Left ventricle myocardium inferior (tissue), 1 donor: ENCODE measurements at regions not wholly inside any gene's neighbourhood (a gene's known extent, or its start where the extent isn't known, plus 50 kb on each side); places are given as distances from the start of the nearest gene placed in this dataset.
"Not testable (repeated sequence)": the region's sequence is repeated elsewhere in the genome, so short reads cannot be mapped to it uniquely, and the experiment has no call there.

Experiments
- DNase-seq: peaks from one replicate; pipeline ENCODE4 v3.0.0-alpha.2; 2020
- H3K27ac ChIP-seq: fragments of 200-600 bp; replicated peaks from 2 replicates; pipeline ENCODE4 v1.8.0; 2021
- H3K27me3 ChIP-seq: fragments of 200-600 bp; 2 replicates; pipeline ENCODE4 v1.8.0; 2021; ENCODE audit warnings: low read depth
- H3K36me3 ChIP-seq: fragments of 200-600 bp; 2 replicates; pipeline ENCODE4 v1.8.0; 2021
- H3K4me1 ChIP-seq: fragments of 200-600 bp; 2 replicates; pipeline ENCODE4 v1.8.0; 2021
- H3K4me3 ChIP-seq: fragments of 200-600 bp; 2 replicates; pipeline ENCODE4 v1.8.0; 2021; ENCODE audit warnings: mild to moderate bottlenecking, moderate library complexity
- H3K9me3 ChIP-seq: fragments of 200-600 bp; replicated peaks from 2 replicates; pipeline ENCODE4 v1.8.0; 2021
- CTCF ChIP-seq: fragments of 200-600 bp; IDR thresholded peaks from 2 replicates; pipeline ENCODE4 v1.8.0; 2021; ENCODE audit warnings: antibody characterized with exemption, mild to moderate bottlenecking, borderline replicate concordance
- intact Hi-C: fragments of 100-400 bp; cut with micrococcal nuclease; formaldehyde crosslinking; loops from one replicate; pipeline ENCODE4 v1.11.0; 2022
- donor health status: DM: no; HTN: yes; CAD: no; lungs with severe emphysema.

GRCh38 chr11:48902153-48902450, 81.6 kb downstream of the TRIM51G start:
- H3K4me3 ChIP-seq, H3K36me3 ChIP-seq, H3K4me1 ChIP-seq, DNase-seq, H3K27me3 ChIP-seq, H3K9me3 ChIP-seq, H3K27ac ChIP-seq, intact Hi-C loops: not testable (repeated sequence)

- H3K27ac ChIP-seq, DNase-seq, intact Hi-C loops, H3K9me3 ChIP-seq, H3K36me3 ChIP-seq, H3K4me3 ChIP-seq, H3K4me1 ChIP-seq, H3K27me3 ChIP-seq: not testable (repeated sequence)
These were observed 82.1 kb downstream of the TRIM51G start for GRCh38 chr11:48901381-48902152.

DNA sequence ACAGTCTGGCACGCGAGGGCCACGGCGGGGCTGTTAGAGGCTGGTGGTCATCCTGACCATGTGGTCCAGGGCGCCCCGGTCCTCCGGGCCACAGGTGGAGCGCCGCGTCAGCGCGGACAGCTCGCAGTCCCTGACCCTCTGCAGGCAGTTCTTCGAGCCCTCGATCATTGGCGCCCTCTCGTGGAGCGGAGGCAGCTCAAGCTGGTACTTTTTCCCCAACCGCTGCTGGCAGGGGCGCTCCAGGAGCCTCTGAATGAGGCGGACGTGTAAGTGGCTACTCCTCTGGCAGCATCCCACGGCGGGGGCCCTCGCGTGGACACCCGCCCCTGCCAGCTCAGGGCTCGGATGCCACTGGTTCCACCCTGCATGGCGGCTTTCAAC, 82.9 kb downstream of the TRIM51G start:
- H3K27me3 ChIP-seq, H3K4me1 ChIP-seq, intact Hi-C loops, H3K36me3 ChIP-seq, H3K9me3 ChIP-seq, H3K4me3 ChIP-seq, H3K27ac ChIP-seq: not testable (repeated sequence)
- DNase-seq: peak; percentile 5

- Histone ChIP-seq H3K36me3 (no peaks in the 10 kb centered on the region), H3K27ac (no peak overlapping the region), H3K4me3 (no peak overlapping the region), H3K27me3 (no peaks in the 10 kb centered on the region), H3K4me1 (no peaks in the 10 kb centered on the region), H3K9me3 (no peaks in the 10 kb centered on the region)
- DNase-seq: peak; percentile 9
- intact Hi-C loops: no loop called here
- TF ChIP-seq CTCF: no peak
These were observed 83.4 kb downstream of the TRIM51G start for GRCh38 chr11:48900131-48900800.

GRCh38 chr11:48880021-48880441, 103.7 kb downstream of the TRIM51G start:
- Histone ChIP-seq H3K36me3 (no peaks in the 10 kb centered on the region), H3K27ac (no peak overlapping the region), H3K9me3 (peaks cover 3% of the 10 kb centered on the region), H3K4me1 (no peaks in the 10 kb centered on the region), H3K4me3 (no peak overlapping the region), H3K27me3 (no peaks in the 10 kb centered on the region)
- TF ChIP-seq CTCF: no peak
- DNase-seq: peak; percentile 7
- intact Hi-C loops: no loop called here

GRCh38 chr11:48879256-48879655, 104.4 kb downstream of the TRIM51G start:
- Histone ChIP-seq H3K4me3 (no peak overlapping the region), H3K27ac (no peak overlapping the region), H3K4me1 (no peaks in the 10 kb centered on the region), H3K36me3 (no peaks in the 10 kb centered on the region), H3K9me3 (peaks cover 3% of the 10 kb centered on the region), H3K27me3 (no peaks in the 10 kb centered on the region)
- TF ChIP-seq CTCF: no peak
- no peak for DNase-seq
- intact Hi-C loops: no loop called here
